Endothelial cell (in vitro differentiated cells): ENCODE measurements at regions not wholly inside any gene's neighbourhood (a gene's known extent, or its start where the extent isn't known, plus 50 kb on each side); places are given as distances from the start of the nearest gene placed in this dataset.

Experiments
- DNase-seq: peaks from one replicate; pipeline ENCODE4 v3.0.0; 2021; ENCODE audit warnings: low spot score
- H3K27ac Mint-ChIP-seq: one replicate; pipeline ENCODE4 v1.8.0; 2021; ENCODE audit warnings: mixed read lengths, inconsistent platforms; ENCODE audit not compliant: unreplicated experiment
- H3K27me3 Mint-ChIP-seq: one replicate; pipeline ENCODE4 v1.8.0; 2021; ENCODE audit warnings: mild to moderate bottlenecking, moderate library complexity, mixed read lengths, inconsistent platforms; ENCODE audit not compliant: unreplicated experiment
- H3K36me3 Mint-ChIP-seq: one replicate; pipeline ENCODE4 v1.8.0; 2021; ENCODE audit warnings: mild to moderate bottlenecking, low read depth, mixed read lengths, inconsistent platforms; ENCODE audit not compliant: unreplicated experiment
- H3K4me1 Mint-ChIP-seq: one replicate; pipeline ENCODE4 v1.8.0; 2021; ENCODE audit warnings: mild to moderate bottlenecking, mixed read lengths, inconsistent platforms; ENCODE audit not compliant: unreplicated experiment
- H3K4me3 Mint-ChIP-seq: one replicate; pipeline ENCODE4 v1.8.0; 2021; ENCODE audit warnings: mild to moderate bottlenecking, mixed read lengths, inconsistent platforms; ENCODE audit not compliant: unreplicated experiment
- H3K9me3 Mint-ChIP-seq: one replicate; pipeline ENCODE4 v1.8.0; 2021; ENCODE audit warnings: mixed read lengths, inconsistent platforms; ENCODE audit not compliant: unreplicated experiment
- CTCF ChIP-seq: fragments of 200-600 bp; sonication (generic); IDR thresholded peaks from one replicate; pipeline ENCODE4 v1.5.0; 2021; ENCODE audit warnings: antibody characterized with exemption; ENCODE audit not compliant: unreplicated experiment

DNA sequence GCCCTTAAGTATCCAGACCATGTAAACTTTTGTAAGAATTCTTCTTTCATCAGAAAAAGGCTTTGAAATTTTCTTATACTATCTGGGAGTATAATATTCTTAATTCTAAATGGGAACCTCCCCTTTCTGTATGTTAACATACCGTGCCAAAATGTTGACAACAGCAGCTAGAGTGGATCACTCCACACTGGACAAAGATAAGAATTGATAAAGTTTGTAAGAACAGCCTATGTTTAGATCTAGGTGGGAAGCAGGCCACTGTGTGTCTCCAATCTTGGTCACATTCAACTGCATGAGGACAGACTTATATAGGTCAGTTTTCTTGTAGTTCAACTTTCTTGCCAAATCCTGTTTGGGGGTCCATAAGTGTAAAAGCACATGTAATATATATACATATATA is 235.7 kb downstream of the RPIA start:
- no peak for DNase-seq
- Mint-ChIP-seq H3K9me3 (no peaks in the 10 kb centered on the region), H3K36me3 (no peaks in the 10 kb centered on the region), H3K4me3 (no peak overlapping the region), H3K4me1 (no peaks in the 10 kb centered on the region), H3K27me3 (peaks cover 2% of the 10 kb centered on the region), H3K27ac (no peak overlapping the region)
- no peak for TF ChIP-seq CTCF

GRCh38 chr2:88930659-88931058 is 239.2 kb downstream of the RPIA start:
- Mint-ChIP-seq H3K4me3 (no peak overlapping the region), H3K9me3 (no peaks in the 10 kb centered on the region), H3K36me3 (no peaks in the 10 kb centered on the region), H3K4me1 (no peaks in the 10 kb centered on the region), H3K27ac (no peak overlapping the region), H3K27me3 (peaks cover 2% of the 10 kb centered on the region)
- no peak for TF ChIP-seq CTCF
- DNase-seq: no peak

GRCh38 chr2:88932686-88933085 is 241.2 kb downstream of the RPIA start:
- Mint-ChIP-seq H3K27me3 (peaks cover 2% of the 10 kb centered on the region), H3K4me1 (no peaks in the 10 kb centered on the region), H3K4me3 (no peak overlapping the region), H3K27ac (no peak overlapping the region), H3K9me3 (no peaks in the 10 kb centered on the region), H3K36me3 (no peaks in the 10 kb centered on the region)
- no peak for TF ChIP-seq CTCF
- DNase-seq: no peak

GRCh38 chr2:88933091-88933490 is 241.6 kb downstream of the RPIA start:
- H3K9me3 Mint-ChIP-seq: no peaks in the 10 kb centered on the region
- H3K36me3 Mint-ChIP-seq: no peaks in the 10 kb centered on the region
- DNase-seq: no peak
- no peak overlapping the region for H3K4me3 Mint-ChIP-seq
- H3K4me1 Mint-ChIP-seq: no peaks in the 10 kb centered on the region
- peaks cover 2% of the 10 kb centered on the region for H3K27me3 Mint-ChIP-seq
- H3K27ac Mint-ChIP-seq: no peak overlapping the region
- no peak for TF ChIP-seq CTCF

- peaks cover 2% of the 10 kb centered on the region for H3K27me3 Mint-ChIP-seq
- no peaks in the 10 kb centered on the region for H3K36me3 Mint-ChIP-seq
- H3K4me1 Mint-ChIP-seq: no peaks in the 10 kb centered on the region
- no peaks in the 10 kb centered on the region for H3K9me3 Mint-ChIP-seq
- H3K4me3 Mint-ChIP-seq: no peak overlapping the region
- DNase-seq: no peak
- peak; percentile 14 for TF ChIP-seq CTCF
- H3K27ac Mint-ChIP-seq: peak overlapping the region; percentile 81
Observed at GRCh38 chr2:88933980-88934379, 242.5 kb downstream of the RPIA start.
